ENCODE measurements at regions not wholly inside any gene's neighbourhood (a gene's known extent, or its start where the extent isn't known, plus 50 kb on each side); places are given as distances from the start of the nearest gene placed in this dataset.

- ChIA-PET CTCF (no interaction called here), POLR2A (ENCODE audit: low non-redundant PET) (no interaction called here)
- TF ChIP-seq EZH2 (IDR thresholded peaks at IDR 0.05; ENCODE audit: borderline replicate concordance, low read depth, low read length, poor library complexity, severe bottlenecking) (no peak), CTCF (conservative IDR thresholded peaks at IDR 0.05; ENCODE audit: low read depth, low read length) (no peak)
These were observed 510.1 kb upstream of the RAB6C start for GRCh38 chr2:129469389-129469788.

GRCh38 chr2:129469871-129470270, 509.6 kb upstream of the RAB6C start:
- BruUV-seq (replicated peaks) = no TSS peak
- CTCF ChIA-PET = no interaction called here

More at GRCh38 chr2:129469389-129469788, 510.1 kb upstream of the RAB6C start:
- Histone ChIP-seq H3K27me3 (replicated peaks; ENCODE audit: insufficient read depth, low read depth, low read length, poor library complexity) (no peaks in the 10 kb centered on the region), H3K36me3 (ENCODE audit: insufficient read depth, low read length, poor library complexity, severe bottlenecking) (no peaks in the 10 kb centered on the region), H3K4me3 (ENCODE audit: low read depth, low read length, poor library complexity, severe bottlenecking) (no peak overlapping the region), H3K4me1 (ENCODE audit: insufficient read depth, low read length, poor library complexity, severe bottlenecking) (no peaks in the 10 kb centered on the region), H3K9me3 (ENCODE audit: low read depth, low read length, poor library complexity, severe bottlenecking) (no peaks in the 10 kb centered on the region), H3K27ac (ENCODE audit: low read depth, low read length, poor library complexity, severe bottlenecking) (no peak overlapping the region)
- BruUV-seq (replicated peaks) = no TSS peak
- DNase-seq (ENCODE audit: low spot score) = no peak
- intact Hi-C loops (cut with micrococcal nuclease; ENCODE audit: unreplicated experiment) = no loop called here

GRCh38 chr2:129478902-129479517, 500.5 kb upstream of the RAB6C start:
- no peak for DNase-seq (ENCODE audit: low spot score)
- TF ChIP-seq EZH2 (IDR thresholded peaks at IDR 0.05; ENCODE audit: borderline replicate concordance, low read depth, low read length, poor library complexity, severe bottlenecking) (no peak), CTCF (conservative IDR thresholded peaks at IDR 0.05; ENCODE audit: low read depth, low read length) (no peak)
- no peak overlapping the region for H3K4me3 ChIP-seq (ENCODE audit: low read depth, low read length, poor library complexity, severe bottlenecking)
- H3K27ac ChIP-seq (ENCODE audit: low read depth, low read length, poor library complexity, severe bottlenecking) = no peak overlapping the region
- H3K4me1 ChIP-seq (ENCODE audit: insufficient read depth, low read length, poor library complexity, severe bottlenecking) = no peaks in the 10 kb centered on the region
- POLR2A ChIA-PET (ENCODE audit: low non-redundant PET) = no interaction called here
- intact Hi-C loops (cut with micrococcal nuclease; ENCODE audit: unreplicated experiment) = no loop called here
- H3K9me3 ChIP-seq (ENCODE audit: low read depth, low read length, poor library complexity, severe bottlenecking) = no peaks in the 10 kb centered on the region
- BruUV-seq (replicated peaks) = no TSS peak
- H3K27me3 ChIP-seq (replicated peaks; ENCODE audit: insufficient read depth, low read depth, low read length, poor library complexity) = peaks cover 22% of the 10 kb centered on the region
- CTCF ChIA-PET = no interaction called here
- no peaks in the 10 kb centered on the region for H3K36me3 ChIP-seq (ENCODE audit: insufficient read depth, low read length, poor library complexity, severe bottlenecking)

More at GRCh38 chr2:129469871-129470270, 509.6 kb upstream of the RAB6C start:
- Histone ChIP-seq H3K9me3 (ENCODE audit: low read depth, low read length, poor library complexity, severe bottlenecking) (no peaks in the 10 kb centered on the region), H3K4me1 (ENCODE audit: insufficient read depth, low read length, poor library complexity, severe bottlenecking) (no peaks in the 10 kb centered on the region), H3K36me3 (ENCODE audit: insufficient read depth, low read length, poor library complexity, severe bottlenecking) (no peaks in the 10 kb centered on the region), H3K27ac (ENCODE audit: low read depth, low read length, poor library complexity, severe bottlenecking) (no peak overlapping the region), H3K4me3 (ENCODE audit: low read depth, low read length, poor library complexity, severe bottlenecking) (no peak overlapping the region), H3K27me3 (replicated peaks; ENCODE audit: insufficient read depth, low read depth, low read length, poor library complexity) (peaks cover 3% of the 10 kb centered on the region)
- DNase-seq (ENCODE audit: low spot score) = no peak
- POLR2A ChIA-PET (ENCODE audit: low non-redundant PET) = no interaction called here
- intact Hi-C loops (cut with micrococcal nuclease; ENCODE audit: unreplicated experiment) = no loop called here
- no peak for TF ChIP-seq CTCF (conservative IDR thresholded peaks at IDR 0.05; ENCODE audit: low read depth, low read length)
- no peak for TF ChIP-seq EZH2 (IDR thresholded peaks at IDR 0.05; ENCODE audit: borderline replicate concordance, low read depth, low read length, poor library complexity, severe bottlenecking)

All from A673 (cell line).